ENCODE measurements at regions not wholly inside any gene's neighbourhood (a gene's known extent, or its start where the extent isn't known, plus 50 kb on each side); places are given as distances from the start of the nearest gene placed in this dataset.

DNA sequence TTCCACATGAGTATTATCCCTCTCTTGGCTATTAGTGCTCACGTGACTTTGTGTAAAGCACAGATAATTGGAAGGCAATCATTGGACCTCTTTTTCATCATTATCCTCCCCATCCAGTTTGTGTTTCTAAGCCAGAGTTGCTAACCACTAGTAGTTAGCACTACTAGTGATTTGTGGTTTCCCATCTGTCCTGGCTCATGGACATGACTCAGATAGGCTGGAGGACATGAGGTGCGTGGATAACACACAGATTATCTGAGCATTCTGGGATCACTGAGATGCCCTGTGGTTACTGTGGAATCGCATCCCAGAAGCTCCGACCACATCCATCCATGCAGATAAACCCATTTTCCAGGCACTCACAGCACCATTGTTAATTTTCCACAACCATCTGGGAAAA lies 123.8 kb upstream of the NAA20 start:
- TF ChIP-seq FOXP1 (IDR thresholded peaks at IDR 0.05) (no peak), FOXP1 (CRISPR knock-in tag; IDR thresholded peaks at IDR 0.05) (no peak), NFRKB (IDR thresholded peaks at IDR 0.05) (no peak), IRX3 (CRISPR knock-in tag; IDR thresholded peaks at IDR 0.05; ENCODE audit: borderline replicate concordance, low read depth) (no peak)

Measured in HepG2 (cell line).